NT2/D1 (cell line): ENCODE measurements at regions not wholly inside any gene's neighbourhood (a gene's known extent, or its start where the extent isn't known, plus 50 kb on each side); places are given as distances from the start of the nearest gene placed in this dataset.

Experiments used
- SUZ12 ChIP-seq: IDR thresholded peaks from 2 replicates; pipeline ENCODE4 v1.6.1; 2011; ENCODE audit not compliant: insufficient read length, insufficient read depth; ENCODE audit errors: extremely low read depth
- YY1 ChIP-seq: IDR thresholded peaks from 2 replicates; pipeline ENCODE4 v1.6.1; 2011; ENCODE audit not compliant: insufficient read length, insufficient read depth

- no peak for TF ChIP-seq YY1
- TF ChIP-seq SUZ12: no peak
Measured at GRCh38 chr6:27771235-27771634, 141.0 kb downstream of the OR2B2 start.
